Jurkat, Clone E6-1 (cell line): ENCODE measurements at regions not wholly inside any gene's neighbourhood (a gene's known extent, or its start where the extent isn't known, plus 50 kb on each side); places are given as distances from the start of the nearest gene placed in this dataset.

Experiments used
- DNase-seq: peaks from one replicate; pipeline ENCODE4 v3.0.0-alpha.2; 2011; ENCODE audit warnings: low read depth, low spot score
- H3K4me3 ChIP-seq: 2 replicates; pipeline ENCODE4 v1.5.1; 2011; ENCODE audit warnings: mild to moderate bottlenecking, low read length, control low read depth, moderate library complexity

DNA sequence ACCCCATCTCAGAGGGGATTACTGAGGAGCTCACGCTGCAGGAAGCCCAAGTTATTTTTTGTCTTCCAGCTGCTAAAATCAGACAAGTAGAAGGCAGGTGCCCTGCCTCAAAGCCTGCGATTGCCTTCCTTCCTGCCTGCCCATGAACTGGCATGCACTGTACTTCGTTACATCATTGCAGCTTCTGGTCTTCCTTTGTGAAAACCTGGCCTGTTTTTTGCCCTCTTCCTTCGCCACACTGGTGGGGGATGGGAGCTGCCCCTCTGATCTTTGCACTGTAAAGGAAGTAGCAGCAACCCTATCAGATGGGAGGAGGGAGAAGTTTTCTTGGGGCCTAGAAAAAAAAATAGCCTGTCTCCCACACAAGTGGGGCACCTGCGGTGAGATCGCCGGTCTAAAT is 1098.7 kb downstream of the BCL11B start:
- DNase-seq, result peak; percentile 99
- H3K4me3 ChIP-seq, result peak overlapping the region; percentile 28

DNA sequence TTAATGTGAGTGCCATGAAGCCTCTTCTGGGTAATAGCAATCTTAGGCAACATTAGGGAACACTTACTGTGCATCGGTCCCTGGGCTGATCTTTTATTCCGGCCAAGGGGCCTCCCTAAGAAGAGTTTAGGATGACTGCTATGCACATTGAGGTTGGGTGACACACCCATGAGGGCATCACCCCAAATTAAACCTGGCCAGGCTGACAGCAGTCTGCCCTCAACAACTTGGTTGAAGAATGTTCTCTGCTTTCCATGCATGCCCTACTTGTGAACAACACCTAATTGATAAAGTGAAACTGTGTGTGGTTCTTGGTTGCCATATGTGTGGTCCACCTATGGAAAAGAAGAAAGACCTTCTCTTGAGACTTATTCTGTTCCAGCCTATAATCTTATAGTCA is 1098.0 kb downstream of the BCL11B start:
- no peak for DNase-seq

GRCh38 chr14:98175436-98175835 is 1096.6 kb downstream of the BCL11B start:
- no peak overlapping the region; the same call in 1 of the 2 replicates for H3K4me3 ChIP-seq
- peak; percentile 85 for DNase-seq

More for the DNA sequence above, 1098.0 kb downstream of the BCL11B start:
- no peak overlapping the region; the same call in 1 of the 2 replicates for H3K4me3 ChIP-seq

DNA sequence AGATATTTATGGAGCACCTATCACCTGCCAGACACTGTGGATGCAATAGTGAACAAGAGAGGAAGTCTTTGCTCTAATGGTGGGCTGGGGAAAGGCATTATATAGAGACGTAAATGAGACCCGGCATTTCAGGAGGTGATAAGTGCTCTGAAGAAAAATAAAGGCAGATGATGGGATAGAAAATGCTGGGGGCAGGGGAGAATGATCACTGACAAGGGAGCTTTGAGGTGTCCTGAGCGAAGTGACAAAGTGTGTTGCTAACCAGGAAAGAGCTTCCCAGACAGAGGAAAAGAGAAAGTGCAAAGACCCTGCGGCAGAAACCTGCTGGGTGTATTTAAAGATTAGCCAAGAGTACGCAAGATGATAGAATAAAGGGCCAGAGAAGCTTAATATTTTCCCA is 1096.1 kb downstream of the BCL11B start:
- DNase-seq, result no peak
- no peak overlapping the region for H3K4me3 ChIP-seq

GRCh38 chr14:98176892-98177291 is 1095.1 kb downstream of the BCL11B start:
- H3K4me3 ChIP-seq, result no peak overlapping the region
- no peak for DNase-seq

GRCh38 chr14:98177551-98177950 is 1094.4 kb downstream of the BCL11B start:
- DNase-seq, result no peak
- no peak overlapping the region for H3K4me3 ChIP-seq

DNA sequence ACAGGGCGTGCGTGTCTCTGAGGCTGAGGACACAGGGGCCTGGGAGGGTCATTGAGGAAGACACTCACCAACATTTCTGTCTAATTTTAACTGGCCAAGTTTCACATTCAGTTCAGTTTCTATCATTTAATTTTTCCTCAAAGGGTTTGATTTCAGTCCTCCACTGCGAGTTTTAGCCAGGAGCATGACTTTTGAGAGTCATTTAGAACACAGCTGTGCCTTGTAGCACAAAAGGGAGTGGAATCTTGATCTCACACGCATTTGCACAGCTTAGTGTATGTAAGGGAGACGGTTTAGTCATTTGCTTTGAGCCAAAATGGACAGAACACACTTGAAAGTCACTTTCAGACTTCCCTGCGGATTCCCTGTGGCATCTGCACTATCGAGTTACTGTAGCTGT is 1090.8 kb downstream of the BCL11B start:
- no peak overlapping the region for H3K4me3 ChIP-seq
- no peak for DNase-seq

- no peak overlapping the region for H3K4me3 ChIP-seq
- no peak for DNase-seq
Observed at GRCh38 chr14:98181768-98182167, 1090.2 kb downstream of the BCL11B start.

DNA sequence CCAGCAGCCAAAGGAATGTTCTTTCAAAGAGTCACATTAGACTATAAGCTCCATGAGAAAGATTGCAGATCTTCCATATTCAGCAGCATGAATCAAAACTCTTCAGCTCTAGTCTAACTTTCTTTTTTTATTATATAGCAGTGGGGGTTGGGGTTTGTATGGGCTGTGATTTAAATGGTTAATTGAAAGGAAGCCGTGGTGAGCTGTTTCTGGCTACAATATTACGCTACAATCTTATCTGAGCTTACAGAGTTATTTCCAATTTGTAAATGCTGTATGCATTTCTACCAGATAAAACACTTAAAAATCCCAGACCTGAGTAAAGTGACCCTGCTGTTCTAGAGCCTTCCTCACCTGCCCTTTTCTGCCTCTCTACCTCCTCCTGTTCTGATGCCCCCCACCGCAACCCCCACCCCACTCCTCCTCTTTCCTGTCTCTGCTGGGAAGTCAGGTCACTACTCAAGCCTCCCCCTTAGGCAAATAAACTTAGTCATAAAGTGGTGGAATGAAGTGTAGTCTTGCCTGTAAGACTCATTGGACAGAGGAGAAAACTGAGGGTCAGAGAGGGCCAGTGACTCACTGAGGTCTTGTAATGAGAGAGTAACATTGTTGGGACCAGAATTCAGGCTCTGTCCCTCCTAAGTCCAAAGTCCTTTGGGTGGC is 1089.5 kb downstream of the BCL11B start:
- no peak overlapping the region for H3K4me3 ChIP-seq
- no peak for DNase-seq

- no peak overlapping the region for H3K4me3 ChIP-seq
- DNase-seq, result no peak
Observed at GRCh38 chr14:98183556-98183955, 1088.4 kb downstream of the BCL11B start.

DNA sequence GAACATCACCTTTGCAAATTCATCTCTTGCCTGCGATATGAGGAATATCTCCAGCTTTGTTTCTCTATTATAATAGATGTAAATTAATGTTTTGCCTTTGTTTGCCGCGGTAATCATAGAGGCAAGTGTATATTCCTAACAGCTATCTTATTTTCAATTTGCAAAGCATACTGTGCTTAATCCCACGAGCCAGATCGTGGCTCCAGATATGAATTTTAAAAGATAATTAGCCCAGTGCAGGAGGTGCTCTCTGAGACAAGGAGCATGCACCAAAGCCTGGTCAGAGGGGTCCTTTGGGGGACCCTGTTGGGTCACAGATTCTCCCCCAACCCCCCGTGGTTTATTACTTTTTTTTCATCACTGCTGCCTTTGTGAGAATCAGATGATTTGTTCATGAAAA is 1087.5 kb downstream of the BCL11B start:
- no peak overlapping the region for H3K4me3 ChIP-seq
- DNase-seq, result no peak

DNA sequence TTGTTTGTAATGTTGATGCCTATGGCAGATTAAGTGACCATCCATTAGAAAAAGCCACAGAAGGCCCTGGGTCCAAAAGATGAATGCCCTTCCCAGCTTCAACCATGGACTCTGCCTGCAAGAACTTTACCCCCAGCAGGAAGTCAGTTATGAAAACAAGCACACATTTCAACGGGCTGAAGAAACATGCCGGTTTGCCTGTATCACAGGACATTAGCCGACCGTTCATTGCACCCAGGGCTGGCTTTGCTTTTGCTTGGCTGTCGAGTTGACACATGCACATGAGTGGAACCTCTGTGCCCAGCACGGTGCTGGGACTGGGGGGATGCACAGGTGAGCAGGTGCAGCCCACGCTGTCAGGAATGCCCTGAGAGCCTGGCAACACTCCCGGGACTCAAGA is 1087.0 kb downstream of the BCL11B start:
- no peak overlapping the region for H3K4me3 ChIP-seq
- DNase-seq, result no peak

GRCh38 chr14:98186140-98186539 is 1085.9 kb downstream of the BCL11B start:
- H3K4me3 ChIP-seq, result no peak overlapping the region
- DNase-seq, result no peak

DNA sequence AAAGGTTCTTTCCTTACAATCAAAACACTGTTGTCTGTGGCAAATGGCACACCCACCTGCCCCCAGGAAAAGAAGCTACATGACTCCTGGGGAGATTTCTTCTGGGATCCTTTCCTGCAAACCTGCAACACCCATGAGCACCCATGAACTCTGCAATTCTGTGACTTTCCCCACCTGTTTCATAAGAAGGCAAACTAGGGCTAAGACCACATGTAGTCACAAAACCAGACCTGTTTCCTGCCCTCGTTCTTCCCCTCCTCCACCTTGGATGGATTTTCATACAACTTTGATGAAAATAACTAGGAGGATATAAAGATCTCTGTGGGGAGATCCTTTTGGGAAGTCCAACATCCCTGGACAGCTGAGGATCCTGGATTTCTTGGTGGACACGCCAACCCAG is 1084.7 kb downstream of the BCL11B start:
- H3K4me3 ChIP-seq, result no peak overlapping the region; the same call in 1 of the 2 replicates
- peak; percentile 89 for DNase-seq

DNA sequence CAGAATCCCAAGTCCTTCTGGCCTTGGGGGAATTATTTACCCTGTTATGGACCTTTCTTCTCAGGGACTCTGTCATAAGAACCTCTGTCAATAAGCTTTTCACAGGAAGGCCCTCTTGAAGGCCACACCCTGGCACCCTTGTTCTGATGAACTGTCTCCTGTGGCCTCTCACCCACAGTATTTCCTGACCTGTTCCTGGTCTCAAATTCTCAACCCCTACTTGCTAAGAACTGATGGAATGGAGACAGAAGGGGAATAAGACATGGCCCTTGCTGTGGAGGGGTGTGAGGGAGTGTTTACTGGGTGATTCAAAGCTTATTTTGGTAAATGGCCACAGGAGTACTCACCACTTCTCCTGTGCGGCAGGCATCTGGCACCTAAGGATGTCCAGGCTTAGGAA is 1082.9 kb downstream of the BCL11B start:
- peak overlapping the region; percentile 43 for H3K4me3 ChIP-seq
- DNase-seq, result peak; percentile 78

GRCh38 chr14:98189511-98189910 is 1082.5 kb downstream of the BCL11B start:
- H3K4me3 ChIP-seq, result peak overlapping the region; percentile 43

DNA sequence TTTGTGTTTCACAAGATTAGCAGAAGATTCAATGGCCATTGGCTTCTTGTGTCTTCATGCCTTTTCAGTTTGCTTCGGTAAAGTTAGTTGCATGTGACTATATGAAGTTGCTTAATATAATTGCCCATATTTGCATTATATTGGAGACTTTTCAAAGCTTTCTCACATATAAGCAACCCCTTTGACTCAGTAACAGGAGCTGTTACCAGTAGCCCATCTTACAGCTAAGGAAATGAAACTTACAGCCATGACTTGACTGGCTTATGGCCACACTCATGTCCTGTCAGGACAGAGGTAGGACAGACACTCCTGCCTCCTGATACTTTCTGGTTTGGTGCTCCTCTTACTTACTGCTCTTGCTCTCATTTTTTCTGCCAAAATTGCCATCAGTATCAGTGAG is 1082.1 kb downstream of the BCL11B start:
- DNase-seq, result no peak

More at GRCh38 chr14:98189511-98189910, 1082.5 kb downstream of the BCL11B start:
- peak; percentile 96 for DNase-seq

GRCh38 chr14:98192946-98193345 is 1079.1 kb downstream of the BCL11B start:
- H3K4me3 ChIP-seq, result no peak overlapping the region
- no peak for DNase-seq

More for the DNA sequence above, 1082.1 kb downstream of the BCL11B start:
- H3K4me3 ChIP-seq, result peak overlapping the region; percentile 43

DNA sequence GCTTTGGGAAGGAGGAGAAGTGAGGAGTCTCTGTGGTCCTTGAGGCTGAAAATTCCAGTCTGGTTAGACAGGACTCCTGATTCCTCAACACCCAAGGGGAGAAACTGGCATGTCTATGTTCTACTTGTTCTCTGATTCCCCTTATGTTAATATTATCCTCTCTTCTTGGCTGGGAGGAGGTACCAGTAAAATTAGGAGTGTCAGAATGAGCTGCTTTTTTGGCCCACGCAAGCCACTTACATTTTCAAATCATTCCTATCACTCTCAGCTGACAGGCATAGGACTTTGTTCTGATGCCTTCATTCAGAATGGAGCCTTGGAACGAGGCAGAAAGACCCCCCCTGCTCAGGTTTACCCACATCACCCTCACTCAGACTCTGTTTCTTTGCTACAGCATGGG is 1077.2 kb downstream of the BCL11B start:
- no peak overlapping the region for H3K4me3 ChIP-seq
- no peak for DNase-seq

DNA sequence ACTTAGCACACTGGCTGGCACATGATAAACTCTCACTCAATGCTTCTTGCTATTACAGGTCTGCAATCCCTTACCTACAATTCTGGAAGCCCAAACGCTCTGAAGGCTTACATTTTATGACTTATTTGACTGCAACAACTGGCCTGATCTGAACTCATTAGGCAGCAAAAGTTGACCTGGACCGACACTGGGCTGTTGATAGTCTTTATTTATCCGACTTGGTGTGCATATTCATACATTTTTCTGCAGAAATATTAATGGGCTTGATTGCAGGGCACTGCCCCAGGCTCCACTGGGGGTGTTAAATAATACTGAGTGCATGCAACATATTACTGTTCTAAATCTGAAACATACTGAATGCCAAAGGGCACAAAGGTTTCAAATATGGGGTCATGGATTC is 1076.7 kb downstream of the BCL11B start:
- no peak for DNase-seq
- H3K4me3 ChIP-seq, result no peak overlapping the region

- peak overlapping the region; percentile 9 for H3K4me3 ChIP-seq
- no peak for DNase-seq
Observed at GRCh38 chr14:98197933-98198332, 1074.1 kb downstream of the BCL11B start.
